A549 (cell line): ENCODE measurements at regions not wholly inside any gene's neighbourhood (a gene's known extent, or its start where the extent isn't known, plus 50 kb on each side); places are given as distances from the start of the nearest gene placed in this dataset.
"Not testable (repeated sequence)": the region's sequence is repeated elsewhere in the genome, so short reads cannot be mapped to it uniquely, and the experiment has no call there.

Experiments
- CHD4 ChIP-seq: fragments of 200-600 bp; sonication (generic); IDR thresholded peaks from 2 replicates; pipeline ENCODE4 v1.6.1; 2016; ENCODE audit warnings: antibody characterized with exemption, mild to moderate bottlenecking, borderline replicate concordance
- EP300 ChIP-seq, 2 experiments: fragments of >200 bp; sonication (Bioruptor Twin); formaldehyde crosslinking; IDR thresholded peaks; 2 replicates in 1 of 2; 3 replicates in 1 of 2; pipeline ENCODE4 v1.6.1; 2016 to 2017
- MAZ ChIP-seq: fragments of 150-350 bp; IDR thresholded peaks from 2 replicates; pipeline ENCODE4 v1.6.1; 2014; ENCODE audit warnings: antibody characterized with exemption, low read depth, low read length, borderline replicate concordance
- SREBF2 ChIP-seq: fragments of 450-650 bp; IDR thresholded peaks from 2 replicates; pipeline ENCODE4 v1.6.1; 2014; ENCODE audit warnings: mild to moderate bottlenecking, moderate library complexity
- TP53 ChIP-seq: fragments of 250-450 bp; sonication (Bioruptor Pico); IDR thresholded peaks from 2 replicates; pipeline ENCODE4 v1.5.0; 2021; ENCODE audit warnings: mild to moderate bottlenecking, moderate library complexity
- TF ChIP-seq, protein P1 (sequence below): fragments of >200 bp; sonication (Bioruptor Twin); formaldehyde crosslinking; IDR thresholded peaks from 3 replicates; pipeline ENCODE4 v1.5.1; 2016
- TF ChIP-seq, protein P2 (sequence below): fragments of >200 bp; sonication (Bioruptor Twin); formaldehyde crosslinking; IDR thresholded peaks from 3 replicates; pipeline ENCODE4 v1.6.1; 2016
- TF ChIP-seq, protein P3 (sequence below): fragments of 450-650 bp; IDR thresholded peaks from 2 replicates; pipeline ENCODE4 v1.6.1; 2014; ENCODE audit warnings: antibody characterized with exemption

DNA sequence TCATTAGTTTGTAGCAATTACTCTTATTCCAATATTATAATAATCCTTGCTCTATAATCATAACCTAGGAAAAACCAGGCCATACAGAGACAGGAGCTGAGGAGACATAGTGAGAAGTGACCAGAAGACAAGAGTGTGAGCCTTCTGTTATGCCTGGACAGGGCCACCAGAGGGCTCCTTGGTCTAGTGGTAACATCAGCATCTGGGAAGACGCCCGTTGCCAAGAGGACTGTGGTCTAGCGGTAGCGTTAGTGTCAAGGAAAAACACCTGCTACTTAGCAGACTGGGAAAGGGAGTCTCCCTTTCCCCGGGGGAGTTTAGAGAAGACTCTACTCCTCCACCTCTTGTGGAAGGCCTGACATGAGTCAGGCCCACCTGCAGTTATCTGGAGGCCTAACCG lies 97.0 kb downstream of the F11 start:
- TF ChIP-seq, protein P1, sequence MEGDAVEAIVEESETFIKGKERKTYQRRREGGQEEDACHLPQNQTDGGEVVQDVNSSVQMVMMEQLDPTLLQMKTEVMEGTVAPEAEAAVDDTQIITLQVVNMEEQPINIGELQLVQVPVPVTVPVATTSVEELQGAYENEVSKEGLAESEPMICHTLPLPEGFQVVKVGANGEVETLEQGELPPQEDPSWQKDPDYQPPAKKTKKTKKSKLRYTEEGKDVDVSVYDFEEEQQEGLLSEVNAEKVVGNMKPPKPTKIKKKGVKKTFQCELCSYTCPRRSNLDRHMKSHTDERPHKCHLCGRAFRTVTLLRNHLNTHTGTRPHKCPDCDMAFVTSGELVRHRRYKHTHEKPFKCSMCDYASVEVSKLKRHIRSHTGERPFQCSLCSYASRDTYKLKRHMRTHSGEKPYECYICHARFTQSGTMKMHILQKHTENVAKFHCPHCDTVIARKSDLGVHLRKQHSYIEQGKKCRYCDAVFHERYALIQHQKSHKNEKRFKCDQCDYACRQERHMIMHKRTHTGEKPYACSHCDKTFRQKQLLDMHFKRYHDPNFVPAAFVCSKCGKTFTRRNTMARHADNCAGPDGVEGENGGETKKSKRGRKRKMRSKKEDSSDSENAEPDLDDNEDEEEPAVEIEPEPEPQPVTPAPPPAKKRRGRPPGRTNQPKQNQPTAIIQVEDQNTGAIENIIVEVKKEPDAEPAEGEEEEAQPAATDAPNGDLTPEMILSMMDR = not testable (repeated sequence)
- TF ChIP-seq, protein P2, sequence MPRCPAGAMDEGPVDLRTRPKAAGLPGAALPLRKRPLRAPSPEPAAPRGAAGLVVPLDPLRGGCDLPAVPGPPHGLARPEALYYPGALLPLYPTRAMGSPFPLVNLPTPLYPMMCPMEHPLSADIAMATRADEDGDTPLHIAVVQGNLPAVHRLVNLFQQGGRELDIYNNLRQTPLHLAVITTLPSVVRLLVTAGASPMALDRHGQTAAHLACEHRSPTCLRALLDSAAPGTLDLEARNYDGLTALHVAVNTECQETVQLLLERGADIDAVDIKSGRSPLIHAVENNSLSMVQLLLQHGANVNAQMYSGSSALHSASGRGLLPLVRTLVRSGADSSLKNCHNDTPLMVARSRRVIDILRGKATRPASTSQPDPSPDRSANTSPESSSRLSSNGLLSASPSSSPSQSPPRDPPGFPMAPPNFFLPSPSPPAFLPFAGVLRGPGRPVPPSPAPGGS = not testable (repeated sequence)
- not testable (repeated sequence) for TF ChIP-seq MAZ; TP53; CHD4; EP300 (IDR thresholded peaks at IDR 0.05); SREBF2
- TF ChIP-seq, protein P3, sequence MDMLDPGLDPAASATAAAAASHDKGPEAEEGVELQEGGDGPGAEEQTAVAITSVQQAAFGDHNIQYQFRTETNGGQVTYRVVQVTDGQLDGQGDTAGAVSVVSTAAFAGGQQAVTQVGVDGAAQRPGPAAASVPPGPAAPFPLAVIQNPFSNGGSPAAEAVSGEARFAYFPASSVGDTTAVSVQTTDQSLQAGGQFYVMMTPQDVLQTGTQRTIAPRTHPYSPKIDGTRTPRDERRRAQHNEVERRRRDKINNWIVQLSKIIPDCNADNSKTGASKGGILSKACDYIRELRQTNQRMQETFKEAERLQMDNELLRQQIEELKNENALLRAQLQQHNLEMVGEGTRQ = not testable (repeated sequence)
